Stimulated activated CD8-positive, alpha-beta memory T cell treated with anti-CD3 and anti-CD28 coated beads, Interleukin-12 subunit alpha, Interleukin-12 subunit beta, amount 100 ng/mL, for 24 hours (primary cell): ENCODE measurements at regions not wholly inside any gene's neighbourhood (a gene's known extent, or its start where the extent isn't known, plus 50 kb on each side); places are given as distances from the start of the nearest gene placed in this dataset.
"Not testable (repeated sequence)": the region's sequence is repeated elsewhere in the genome, so short reads cannot be mapped to it uniquely, and the experiment has no call there.

Experiments used
- DNase-seq: peaks from one replicate; pipeline ENCODE4 v3.0.0-alpha.2; 2020; ENCODE audit errors: extremely low read depth

DNA sequence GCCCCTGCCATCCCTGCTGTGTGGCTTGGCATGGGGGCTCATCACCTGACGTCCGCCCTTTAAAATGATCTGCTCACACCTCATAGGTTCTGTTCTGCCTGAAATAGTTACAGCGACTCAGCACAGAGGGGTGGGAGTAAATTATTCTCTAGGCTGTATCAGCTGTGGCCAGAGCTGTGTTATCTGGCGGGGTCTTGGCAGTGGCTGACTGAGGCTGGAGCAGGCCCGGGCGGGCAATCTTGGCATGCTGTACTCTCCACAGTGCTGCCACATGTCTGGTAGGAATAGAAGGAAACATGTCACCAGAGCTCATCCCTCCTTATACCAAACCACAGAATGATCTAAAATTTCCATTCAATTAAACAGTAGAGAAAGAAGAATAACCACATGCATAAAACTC lies 499.9 kb upstream of the LMCD1 start:
- no peak for DNase-seq

DNA sequence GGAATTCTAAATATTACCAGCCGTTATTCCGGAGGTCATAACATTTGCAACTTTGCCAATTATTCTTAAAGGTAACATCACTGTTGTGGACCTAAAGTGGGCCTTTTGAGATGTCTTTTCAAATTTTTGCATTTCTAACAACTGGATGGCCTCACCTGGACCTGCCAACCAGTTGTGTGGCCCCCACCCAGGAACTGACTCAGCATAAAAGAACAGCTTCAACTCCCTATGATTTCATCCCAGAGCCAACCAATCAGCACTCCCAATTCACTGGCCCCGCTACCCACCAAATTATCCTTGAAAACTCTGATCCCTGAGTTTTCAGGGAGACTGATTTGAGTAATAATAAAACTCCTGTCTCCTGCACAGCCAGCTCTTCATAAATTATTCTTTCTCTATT lies 489.7 kb upstream of the LMCD1 start:
- DNase-seq = no peak

DNA sequence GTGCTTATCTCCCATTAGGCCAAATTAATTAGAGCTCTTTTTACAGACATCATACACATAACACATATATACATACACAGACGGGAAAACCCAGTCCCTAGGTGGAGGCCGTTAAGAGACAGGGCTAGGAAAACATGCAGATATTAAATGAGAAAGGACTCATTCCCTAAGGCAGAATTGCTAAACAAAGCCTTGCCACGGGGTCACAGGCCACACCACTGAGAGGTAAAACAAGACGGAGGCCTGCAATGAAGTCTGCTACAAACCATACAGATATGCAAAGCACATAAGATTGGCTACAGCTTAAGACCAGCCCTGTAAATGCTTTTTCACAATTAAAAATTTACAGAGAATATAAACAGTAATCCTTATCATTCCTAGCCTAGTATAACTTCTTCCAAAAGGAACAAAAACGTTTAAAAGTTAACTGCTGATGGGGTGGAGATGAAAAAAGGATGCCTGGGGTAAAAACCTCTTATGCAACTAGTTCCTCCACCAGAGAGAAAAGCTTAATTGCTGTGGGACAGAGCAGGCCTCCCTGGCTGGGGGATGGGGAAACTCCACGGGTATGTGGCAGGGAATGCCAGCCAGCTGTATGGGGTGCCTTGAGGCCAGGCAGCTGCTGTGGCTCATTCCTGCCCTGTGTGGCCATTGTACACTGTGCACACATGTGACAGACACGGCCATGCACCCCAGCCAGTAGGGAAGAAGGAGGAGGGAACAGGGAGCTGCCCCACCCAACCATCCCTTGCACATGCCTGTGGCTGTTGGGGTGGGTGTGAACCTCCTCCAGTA lies 481.4 kb upstream of the LMCD1 start:
- no peak for DNase-seq

DNA sequence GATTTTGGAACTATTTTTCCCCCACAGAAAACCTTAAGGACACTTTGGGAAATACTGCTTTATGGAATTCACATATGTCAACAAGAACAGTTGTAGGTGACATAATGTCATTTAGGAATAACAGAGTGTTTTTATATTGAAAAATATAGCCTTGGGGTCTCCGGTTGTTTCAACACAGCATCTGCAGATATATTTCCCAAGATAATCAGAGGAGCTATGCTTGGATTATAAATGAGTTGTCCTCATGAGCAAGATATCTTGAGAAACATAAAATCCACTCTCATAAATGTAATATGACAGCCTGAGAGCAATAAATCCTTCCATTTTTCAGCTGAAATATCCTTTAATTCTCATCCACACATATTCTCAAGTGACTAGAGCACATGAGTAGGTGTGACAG lies 473.7 kb upstream of the LMCD1 start:
- no peak for DNase-seq

DNA sequence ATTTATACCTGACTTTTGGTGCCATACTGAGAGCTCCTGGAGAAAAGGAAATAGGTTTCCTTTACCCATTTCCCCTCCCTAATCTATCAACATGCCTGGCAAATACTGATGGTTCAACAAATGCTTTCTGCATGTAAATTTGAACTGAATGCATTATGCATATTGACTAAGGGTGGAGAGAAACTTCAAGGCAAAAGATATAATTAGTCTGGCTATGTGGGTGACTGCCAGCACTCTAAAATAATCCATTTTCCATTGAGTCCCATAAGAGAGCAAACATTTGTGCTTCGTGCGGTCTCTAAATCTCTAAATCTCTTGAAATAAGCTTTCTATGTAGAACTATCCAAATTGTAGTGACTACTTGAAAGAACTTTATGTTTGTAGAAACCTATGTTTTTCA lies 451.3 kb upstream of the LMCD1 start:
- DNase-seq = no peak

DNA sequence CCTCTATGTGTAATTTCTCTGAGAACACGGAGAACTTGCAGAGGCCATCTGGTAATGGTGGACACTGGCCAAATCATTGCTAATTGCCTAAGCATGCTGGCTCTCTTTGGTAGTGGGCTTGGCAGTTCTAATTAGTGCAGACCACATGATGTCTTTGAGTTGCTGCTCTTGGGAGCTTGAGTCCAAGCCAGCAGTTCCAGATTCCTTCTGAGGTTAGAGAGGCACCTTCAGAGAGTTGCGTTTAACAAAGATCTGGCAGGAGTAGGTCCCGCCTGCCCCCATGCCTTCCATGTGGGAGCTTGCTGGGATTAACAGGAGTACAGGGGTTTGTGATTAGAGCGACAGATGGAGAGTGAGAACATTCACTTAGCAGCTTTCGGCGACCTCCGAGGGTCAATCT lies 449.0 kb upstream of the LMCD1 start:
- no peak for DNase-seq

DNA sequence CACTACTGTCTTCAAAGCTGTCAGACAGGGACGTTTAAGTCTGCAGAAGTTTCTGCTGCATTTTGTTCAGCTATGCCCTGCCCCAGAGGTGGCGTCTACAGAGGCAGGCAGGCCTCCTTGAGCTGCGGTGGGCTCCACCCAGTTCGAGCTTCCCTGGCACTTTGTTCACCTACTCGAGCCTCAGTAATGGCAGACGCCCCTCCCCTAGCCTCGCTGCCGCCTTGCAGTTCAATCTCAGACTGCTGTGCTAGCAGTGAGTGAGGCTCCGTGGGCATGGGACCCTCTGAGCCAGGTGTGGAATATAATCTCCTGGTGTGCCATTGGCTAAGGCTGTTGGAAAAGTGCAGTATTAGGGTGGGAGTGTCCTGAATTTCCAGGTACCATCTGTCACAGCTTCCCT lies 433.5 kb upstream of the LMCD1 start:
- DNase-seq = not testable (repeated sequence)

DNA sequence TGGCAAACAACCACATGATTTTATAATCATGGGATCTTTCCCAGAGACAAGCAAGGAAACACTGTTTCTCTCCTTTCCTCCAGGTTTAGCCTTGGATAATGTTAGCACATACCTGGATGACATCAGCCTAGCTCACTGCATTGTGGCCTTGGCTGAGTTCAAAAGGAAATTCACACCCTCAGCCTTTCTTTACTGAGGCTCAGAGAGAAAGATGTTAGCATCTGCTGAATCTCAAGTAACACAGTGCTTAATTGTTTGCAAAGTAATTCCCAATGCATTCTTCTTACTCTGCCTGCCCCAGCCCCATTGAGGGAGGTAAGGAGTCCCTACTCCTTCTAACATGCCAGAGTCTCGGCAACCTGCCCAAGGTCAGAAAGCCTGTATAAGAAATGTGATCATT lies 432.2 kb upstream of the LMCD1 start:
- DNase-seq = no peak

DNA sequence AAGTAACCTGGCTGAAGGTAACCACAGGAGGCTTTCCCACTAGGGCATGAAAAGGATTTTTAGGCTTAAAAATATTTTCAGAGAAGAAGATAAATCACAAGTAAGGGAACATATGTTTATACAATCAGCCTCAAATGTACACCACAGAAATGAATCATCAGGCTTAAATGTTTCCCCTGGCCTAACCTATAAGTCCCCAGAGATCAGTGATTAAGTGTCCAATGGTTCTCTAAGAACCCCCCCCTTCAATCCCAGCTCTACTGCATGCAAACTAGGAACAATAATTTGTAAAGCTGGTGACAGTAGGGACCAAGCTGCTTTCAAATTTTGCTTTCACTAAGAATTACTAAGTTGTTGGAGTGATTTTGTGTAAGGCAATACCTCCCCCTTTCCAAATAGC lies 431.6 kb upstream of the LMCD1 start:
- DNase-seq = no peak

DNA sequence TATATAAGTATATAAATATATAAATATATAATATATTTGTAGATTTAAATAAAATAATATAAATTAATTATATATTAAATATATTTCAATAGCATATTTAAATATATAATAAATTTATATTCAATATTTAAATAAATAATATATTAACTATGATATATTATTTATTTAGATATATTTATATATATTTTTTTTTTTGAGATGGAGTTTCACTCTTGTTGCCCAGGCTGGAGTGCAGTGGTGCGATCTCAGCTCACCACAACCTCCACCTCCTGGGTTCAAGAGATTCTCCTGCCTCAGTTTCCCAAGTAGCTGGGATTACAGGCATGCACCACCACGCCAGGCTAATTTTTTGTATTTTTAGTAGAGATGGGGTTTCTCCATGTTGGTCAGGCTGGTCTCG lies 426.9 kb upstream of the LMCD1 start:
- not testable (repeated sequence) for DNase-seq

DNA sequence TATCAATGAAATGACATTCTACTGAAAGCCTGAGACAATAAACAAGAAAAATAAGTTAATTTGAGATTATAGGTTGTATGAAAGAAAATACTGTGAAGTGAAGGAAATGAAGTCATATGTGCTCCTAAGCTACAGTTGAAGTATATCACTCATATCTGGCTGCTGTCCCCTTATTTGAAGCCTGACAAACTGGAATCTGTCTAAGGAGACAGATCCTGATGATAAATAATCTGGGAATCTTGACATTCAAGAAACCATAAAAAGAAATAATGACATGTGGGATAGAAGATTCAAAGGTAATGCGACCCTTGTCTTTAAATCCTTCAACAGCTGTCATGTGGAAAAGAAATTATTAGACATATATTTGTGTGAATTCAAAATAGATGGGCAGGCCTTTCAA lies 424.5 kb upstream of the LMCD1 start:
- no peak for DNase-seq

DNA sequence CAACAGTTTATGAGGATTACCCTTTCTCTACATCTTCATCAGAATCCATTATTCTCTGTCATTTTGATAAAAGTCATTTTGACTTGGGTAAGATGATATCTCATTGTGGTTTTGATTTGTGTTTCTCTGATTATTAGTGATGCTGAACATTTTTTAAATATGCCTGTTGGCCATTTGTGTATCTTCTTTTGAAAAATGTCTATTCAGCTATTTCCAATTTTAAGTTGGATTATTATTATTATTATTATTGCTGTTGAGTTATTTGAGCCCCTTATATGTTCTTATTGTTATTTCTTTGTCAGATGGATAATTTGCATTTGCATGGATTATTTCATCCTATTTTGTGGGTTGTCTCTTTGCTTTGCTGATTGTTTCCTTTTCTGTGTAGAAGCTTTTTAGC lies 421.2 kb upstream of the LMCD1 start:
- no peak for DNase-seq

DNA sequence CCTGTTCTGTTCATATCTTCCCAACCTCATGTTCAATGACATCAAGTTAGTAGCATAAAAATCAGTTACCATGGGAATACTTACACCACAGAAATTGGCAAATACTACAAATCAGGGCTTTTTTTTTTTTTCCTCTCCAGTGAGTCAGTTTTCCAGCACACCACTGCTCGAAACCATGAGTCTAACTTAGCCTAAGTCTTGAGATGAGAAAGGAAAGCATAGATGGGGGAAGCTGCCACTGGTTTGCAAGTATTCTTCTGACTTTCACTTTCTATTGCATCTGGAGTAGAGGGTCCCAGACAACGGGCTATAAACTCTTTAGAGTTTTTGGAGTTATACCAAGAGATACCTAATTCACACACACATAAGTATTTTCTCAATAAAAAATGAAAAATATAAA lies 416.1 kb upstream of the LMCD1 start:
- DNase-seq = no peak

DNA sequence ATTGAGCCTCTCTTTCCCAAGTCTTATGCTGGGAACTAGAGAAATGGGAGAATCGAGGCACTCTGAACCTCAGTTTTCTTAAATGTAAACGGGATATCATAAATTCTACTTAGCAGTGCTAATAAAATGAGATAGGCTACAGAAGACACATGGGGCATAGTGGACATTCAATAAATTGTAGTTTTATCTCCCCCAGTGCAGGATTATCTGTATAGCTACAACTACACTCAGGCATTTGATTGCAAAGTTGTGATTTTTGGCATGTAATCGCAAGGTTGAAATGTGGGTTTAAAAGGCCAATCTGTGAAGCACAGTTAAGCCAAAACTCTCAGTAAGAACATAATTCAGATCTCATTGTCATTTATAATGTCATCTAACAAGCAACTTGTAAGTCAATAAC lies 413.7 kb upstream of the LMCD1 start:
- DNase-seq = no peak

DNA sequence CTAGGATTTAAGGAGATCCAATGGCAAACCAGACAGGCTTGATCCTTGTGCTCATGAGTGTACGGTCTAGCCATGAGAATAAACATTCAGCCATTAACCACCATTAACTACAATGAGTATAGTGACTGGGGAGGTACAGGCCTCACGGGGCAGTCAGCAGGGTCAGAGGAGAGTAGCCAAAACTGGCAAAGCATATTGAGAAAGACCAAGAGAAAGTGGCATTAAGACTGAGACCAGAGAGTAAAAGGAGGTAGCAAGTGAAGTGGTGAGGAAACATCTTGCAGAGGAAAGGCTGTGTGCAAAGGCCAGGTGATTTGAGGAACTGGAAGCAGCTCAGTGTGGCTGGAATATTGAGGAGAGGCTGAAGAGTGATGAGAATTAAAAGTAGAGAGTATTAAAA lies 407.2 kb upstream of the LMCD1 start:
- no peak for DNase-seq

DNA sequence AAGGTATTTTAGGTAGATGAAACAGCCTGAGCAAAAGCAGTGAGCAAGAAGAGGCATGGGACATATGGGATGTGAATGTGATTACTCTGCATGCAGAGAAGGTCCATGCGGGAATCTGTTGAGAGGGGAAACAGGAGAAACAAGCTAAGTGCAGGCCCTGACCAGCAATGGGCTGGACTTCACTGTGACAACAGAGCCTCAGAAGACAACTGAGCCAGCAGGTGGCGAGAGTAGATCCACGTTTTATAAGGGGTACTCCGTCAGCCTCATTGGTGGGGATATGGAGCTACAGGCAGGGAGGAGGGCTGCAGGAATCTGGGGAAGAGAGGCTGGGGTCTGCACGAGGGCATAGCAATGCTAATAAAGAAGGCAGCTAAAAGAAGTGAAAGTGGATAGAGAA lies 405.9 kb upstream of the LMCD1 start:
- no peak for DNase-seq

DNA sequence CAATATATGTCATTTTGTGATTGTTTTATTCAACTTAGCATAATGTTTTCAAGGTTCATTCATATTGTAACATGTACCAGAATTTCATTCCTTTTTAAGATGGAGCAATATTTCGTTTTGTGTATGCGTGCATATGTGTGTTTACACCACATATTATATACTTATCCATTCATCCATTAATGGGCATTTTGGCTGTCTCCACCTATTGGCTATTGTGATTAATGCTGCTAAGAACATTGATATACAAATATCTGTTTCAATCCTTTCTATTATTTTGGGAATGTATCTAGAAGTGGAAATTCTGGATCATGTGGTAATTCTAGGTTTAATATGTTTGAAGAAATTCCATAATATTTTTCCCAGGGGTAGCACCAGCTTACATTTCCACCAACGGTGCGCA lies 403.9 kb upstream of the LMCD1 start:
- no peak for DNase-seq

DNA sequence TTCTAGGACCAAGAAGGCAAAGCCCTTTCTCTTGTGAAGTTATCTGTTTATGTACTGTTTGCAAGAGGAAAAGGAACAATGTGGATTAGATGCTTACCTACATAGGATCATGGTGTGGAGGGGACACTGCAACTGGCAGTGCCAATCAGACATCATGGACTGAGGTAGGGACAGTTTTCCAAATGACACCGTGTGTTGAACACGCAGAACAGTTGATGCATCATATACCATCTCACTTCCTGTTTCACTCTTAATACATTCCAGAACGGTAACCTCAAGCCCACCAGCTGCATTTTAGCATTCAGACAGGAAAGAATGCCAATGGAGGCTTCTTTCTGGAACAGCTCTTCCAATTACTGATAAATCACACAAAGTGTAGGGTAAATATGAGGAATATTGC lies 397.7 kb upstream of the LMCD1 start:
- DNase-seq = no peak

DNA sequence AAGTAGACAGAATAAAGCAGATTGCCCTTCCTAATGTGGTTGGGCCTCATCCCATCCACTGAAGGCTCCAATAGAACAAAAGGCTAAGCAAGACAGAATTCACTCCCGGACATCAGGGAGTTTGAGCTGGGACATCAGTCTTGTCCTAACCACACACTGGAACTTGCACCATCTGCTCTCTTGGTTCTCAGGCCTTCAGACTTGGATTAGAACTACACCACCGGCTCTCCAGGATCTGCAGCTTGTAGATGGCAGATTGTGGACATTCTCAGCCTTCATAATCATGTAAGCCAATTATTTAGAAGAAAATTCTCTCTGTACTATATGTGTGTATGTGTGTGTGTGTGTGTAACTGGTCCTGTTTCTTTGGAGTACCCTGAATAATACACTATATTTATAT lies 394.7 kb upstream of the LMCD1 start:
- no peak for DNase-seq

DNA sequence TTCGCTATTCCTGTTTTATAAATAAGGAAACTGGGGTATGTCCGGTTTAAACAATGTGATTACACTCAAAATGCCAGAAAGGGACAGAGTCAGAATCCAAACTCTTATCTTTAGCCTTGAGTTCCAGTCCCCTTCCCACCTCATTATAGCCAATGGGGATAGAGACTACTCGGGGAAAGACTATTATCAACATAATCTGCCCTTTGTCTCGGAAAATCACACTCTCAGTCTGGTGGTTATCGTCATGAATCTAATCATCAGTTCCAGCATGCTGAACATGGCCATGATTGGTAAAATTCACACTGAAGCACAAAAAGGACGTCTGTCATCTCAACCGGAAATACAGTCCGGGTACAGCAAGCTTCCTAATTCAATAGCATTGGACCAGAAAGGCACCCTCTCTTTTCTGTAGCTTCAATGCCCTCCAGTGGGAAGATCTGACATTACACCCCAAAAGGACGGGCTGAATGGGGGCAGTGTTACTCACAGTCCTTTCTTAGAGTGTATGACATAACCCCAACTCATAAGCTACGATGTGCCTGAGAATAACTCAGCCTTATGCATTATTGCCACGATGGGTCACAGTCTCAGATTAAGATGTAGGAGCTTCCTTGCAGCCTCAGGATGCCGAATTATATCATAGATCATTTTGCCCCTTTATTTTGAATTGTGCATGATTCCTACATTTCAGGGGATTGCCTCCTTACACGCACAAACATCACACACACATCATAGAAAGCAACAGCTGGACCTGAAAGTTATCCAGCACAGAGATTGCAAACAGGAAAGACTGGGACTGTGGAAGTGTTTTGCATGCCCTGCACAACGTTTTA lies 390.4 kb upstream of the LMCD1 start:
- DNase-seq = peak; percentile 22

DNA sequence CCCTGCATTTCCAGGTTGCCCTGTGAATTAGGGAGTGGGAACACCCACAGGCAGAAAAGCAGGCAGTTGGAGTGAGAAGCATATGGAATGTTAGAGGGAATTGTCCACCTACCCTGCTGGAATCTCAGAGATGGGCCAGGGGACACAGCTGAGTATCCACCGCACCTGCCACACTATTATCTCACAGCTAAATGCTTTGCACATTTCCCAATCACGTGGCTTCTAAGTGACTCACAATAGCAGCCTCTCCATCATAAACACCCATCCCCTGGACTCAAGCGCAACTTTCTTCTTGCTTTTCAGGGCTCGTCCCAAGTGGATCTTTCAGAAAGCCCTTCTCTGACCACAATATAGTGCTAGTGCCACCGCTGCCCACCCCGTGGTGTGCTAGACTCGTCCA lies 389.0 kb upstream of the LMCD1 start:
- DNase-seq = no peak

DNA sequence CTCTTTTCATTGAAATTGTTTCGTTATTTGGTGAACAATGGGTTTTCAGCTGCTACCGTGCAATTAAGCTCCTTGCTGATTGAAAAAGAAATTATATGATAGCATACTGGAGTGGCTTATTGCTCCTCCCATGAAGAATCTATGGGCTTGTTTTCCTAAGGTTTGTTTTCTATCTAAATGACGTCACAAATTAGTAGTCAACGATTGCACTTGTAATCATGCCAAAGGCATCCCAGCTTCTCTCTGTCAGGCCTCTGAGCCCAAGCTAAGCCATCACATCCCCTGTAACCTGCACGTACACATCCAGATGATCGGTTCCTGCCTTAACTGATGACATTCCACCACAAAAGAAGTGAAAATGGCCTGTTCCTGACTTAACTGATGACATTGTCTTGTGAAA lies 388.0 kb upstream of the LMCD1 start:
- no peak for DNase-seq

DNA sequence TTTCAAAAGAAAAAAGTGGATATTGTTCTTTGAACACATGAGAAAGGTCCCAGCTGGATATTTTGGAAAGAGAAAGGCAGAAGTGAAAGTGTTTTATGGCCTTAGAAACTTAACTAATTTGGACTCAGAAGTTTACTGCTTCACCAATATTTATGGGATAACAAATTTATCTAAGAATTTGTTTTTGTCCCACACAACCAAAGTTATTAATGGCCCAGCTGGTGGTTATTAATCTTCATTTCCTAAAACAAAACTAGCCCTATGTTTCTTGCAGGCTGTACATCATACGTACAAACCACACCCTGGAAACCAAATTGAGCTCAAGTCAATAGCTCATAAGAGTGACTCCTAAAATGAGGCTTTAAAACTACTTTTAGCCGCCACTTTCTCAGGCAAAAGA lies 372.9 kb upstream of the LMCD1 start:
- no peak for DNase-seq
